GM20000 (cell line): ENCODE measurements at regions not wholly inside any gene's neighbourhood (a gene's known extent, or its start where the extent isn't known, plus 50 kb on each side); places are given as distances from the start of the nearest gene placed in this dataset.

Experiments
- DNase-seq: peaks from one replicate; pipeline ENCODE4 v3.0.0; 2012; ENCODE audit warnings: low spot score
- TF ChIP-seq, protein P1 (sequence below): IDR thresholded peaks from 2 replicates; pipeline ENCODE4 v1.5.1; 2012; ENCODE audit warnings: mild to moderate bottlenecking, control low read depth; ENCODE audit errors: extremely low read depth, missing control alignments

DNA sequence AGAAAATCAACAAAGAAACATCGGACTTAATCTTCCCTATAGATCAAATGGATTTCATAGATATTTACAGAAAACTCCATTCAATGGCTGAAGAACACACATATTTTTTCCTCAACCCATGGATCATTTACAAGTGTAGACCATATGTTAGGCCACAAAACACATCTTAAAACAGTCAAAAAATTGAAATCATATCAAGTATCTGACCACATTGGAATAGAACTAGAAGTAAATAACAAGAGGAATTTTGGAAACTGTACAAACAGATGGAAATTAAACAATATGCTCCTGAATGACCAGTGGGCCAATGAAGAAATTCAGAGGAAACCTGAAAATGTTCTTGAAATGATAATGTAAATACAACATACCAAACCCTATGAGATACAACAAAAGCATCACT, 323.1 kb upstream of the GPR149 start:
- TF ChIP-seq, protein P1, sequence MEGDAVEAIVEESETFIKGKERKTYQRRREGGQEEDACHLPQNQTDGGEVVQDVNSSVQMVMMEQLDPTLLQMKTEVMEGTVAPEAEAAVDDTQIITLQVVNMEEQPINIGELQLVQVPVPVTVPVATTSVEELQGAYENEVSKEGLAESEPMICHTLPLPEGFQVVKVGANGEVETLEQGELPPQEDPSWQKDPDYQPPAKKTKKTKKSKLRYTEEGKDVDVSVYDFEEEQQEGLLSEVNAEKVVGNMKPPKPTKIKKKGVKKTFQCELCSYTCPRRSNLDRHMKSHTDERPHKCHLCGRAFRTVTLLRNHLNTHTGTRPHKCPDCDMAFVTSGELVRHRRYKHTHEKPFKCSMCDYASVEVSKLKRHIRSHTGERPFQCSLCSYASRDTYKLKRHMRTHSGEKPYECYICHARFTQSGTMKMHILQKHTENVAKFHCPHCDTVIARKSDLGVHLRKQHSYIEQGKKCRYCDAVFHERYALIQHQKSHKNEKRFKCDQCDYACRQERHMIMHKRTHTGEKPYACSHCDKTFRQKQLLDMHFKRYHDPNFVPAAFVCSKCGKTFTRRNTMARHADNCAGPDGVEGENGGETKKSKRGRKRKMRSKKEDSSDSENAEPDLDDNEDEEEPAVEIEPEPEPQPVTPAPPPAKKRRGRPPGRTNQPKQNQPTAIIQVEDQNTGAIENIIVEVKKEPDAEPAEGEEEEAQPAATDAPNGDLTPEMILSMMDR = no peak
- DNase-seq = no peak

DNA sequence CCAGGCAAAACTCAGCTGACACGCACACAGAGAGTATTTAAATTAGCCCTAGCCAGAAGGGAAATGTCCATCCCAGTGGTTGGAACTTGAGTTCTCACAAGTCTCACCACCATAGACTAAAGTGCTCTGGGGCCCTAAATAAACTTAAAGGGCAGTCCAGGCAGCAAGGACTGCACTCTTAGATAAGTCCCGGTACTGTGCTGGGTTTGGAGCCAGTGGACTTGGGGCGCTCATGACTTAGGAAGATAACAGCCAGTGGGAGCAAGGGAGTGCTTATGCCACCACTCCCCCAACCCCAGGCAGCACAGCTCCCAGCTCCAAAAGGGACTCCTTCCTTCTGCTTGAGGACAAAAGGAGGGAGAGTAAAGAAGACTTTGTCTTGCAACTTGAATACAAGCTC, 319.5 kb upstream of the GPR149 start:
- TF ChIP-seq, protein P1 = no peak
- no peak for DNase-seq

DNA sequence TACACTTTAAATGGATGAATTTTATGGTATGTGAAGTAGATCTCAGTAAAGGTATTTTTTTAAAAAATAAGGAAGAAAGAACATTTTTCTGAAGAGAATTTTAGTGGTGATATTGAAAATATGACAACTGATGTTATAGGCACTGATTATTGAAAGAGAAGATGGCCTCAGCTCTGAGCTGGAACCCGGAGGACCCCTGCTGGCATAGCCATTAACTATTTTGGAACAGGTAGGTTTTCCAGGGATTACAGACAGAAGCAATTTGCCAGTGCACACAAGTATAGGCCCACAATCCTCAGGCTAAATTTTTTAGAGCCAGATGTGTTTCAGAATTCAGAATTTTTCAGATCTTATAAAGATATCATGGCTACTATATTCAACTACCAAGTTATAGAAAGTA, 315.9 kb upstream of the GPR149 start:
- no peak for DNase-seq
- TF ChIP-seq, protein P1 = no peak

DNA sequence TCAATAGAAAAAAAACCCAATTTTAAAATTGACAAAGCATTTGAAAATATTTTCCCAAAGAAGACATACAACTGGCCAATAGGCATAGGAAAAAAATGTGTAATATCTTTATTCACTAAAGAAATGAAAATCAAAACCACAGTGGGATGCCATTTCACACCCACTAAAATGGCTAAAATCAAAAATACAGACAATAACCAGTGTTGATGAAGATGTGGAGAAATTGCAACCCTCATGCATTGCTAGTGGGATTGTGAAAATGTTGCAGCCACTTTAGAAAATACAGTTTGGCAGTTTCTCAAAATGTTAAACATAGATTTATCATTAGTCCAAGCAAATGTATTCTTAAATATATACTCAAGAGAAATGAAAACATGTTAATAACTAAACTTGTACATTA, 315.1 kb upstream of the GPR149 start:
- TF ChIP-seq, protein P1 = no peak
- no peak for DNase-seq

DNA sequence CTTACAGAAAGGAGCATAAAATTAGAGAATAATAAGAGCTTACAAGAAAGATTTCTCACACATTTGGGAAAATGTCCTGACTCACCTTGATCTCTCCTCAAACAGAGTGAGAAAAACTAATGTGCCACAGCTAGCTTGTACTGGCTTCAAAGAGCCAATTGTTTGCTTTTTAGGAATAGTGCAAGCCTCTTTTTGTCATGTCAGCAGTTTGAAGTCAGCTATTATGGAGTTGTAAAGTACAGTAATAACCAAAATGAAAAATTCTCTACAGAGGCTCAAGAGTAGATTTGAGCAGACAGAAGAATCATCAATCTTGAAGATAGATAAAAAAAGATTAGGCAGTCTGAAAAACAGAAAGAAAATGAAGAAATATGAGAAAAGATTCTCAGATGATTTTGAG, 313.4 kb upstream of the GPR149 start:
- DNase-seq = no peak
- TF ChIP-seq, protein P1 = no peak

DNA sequence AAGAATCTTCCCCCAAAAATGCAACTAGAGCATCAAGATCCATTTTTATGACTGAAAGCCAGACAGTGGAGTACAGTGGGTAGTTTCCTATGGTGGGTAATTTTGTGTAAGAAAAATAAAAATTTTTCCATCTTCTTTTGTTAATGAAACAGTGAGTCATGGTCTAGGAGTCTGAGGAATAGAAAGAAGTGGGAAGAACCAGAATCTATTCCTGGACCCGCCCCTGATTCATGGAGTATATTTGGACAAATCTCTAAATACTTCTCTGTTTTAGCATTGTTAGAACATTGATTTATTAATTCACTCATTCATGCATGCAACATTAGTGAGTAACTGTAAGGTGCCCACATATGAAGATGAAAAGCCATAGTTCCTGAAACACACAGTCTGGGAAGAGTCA, 304.5 kb upstream of the GPR149 start:
- no peak for DNase-seq

DNA sequence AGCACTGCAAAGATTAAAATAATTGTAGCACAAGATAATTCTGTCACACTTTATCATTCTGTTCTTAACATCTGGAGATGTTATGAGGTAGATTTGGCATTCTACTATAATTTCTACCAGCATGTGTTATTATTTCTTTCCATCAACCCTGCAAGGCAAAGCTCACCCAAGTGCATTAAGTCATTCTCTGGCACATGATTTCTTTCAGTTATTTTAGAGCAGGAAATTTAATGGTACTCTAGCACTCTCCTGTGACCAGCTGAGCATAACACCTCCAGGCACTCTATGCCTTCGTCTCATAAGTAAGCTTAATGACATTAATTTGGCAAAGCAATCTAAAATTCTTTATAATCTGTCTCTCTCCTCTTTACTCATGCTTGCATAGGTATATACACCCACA, 300.2 kb upstream of the GPR149 start:
- TF ChIP-seq, protein P1 = no peak
- no peak for DNase-seq

More for the DNA sequence above, 304.5 kb upstream of the GPR149 start:
- TF ChIP-seq, protein P1 = no peak
